GM21786 (cell line): ENCODE measurements at regions not wholly inside any gene's neighbourhood (a gene's known extent, or its start where the extent isn't known, plus 50 kb on each side); places are given as distances from the start of the nearest gene placed in this dataset.

Experiments used
- ATAC-seq: cut with Tn5 transposase; IDR thresholded peaks from one replicate; pipeline ENCODE4 v1.9.1; 2021; ENCODE audit not compliant: unreplicated experiment

DNA sequence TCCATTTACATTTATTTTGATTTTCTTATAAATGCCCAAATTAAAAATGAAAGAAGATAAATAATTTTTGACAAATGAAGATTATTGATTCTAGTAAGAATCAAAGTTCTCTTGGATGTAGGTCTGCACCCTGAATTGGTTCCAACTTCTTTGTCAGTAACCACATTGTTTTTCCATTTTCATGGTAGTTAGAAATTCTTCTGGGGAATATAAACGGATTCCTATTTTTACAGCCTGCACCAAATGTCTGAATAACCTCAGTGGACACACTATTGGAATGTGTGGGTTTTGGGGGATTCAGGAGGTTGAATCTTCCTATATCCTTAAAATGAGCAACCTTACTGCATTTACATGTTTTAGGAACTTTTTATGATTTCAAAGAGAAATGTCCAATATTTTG is 1085.3 kb upstream of the MAP3K7 start:
- no peak for ATAC-seq

DNA sequence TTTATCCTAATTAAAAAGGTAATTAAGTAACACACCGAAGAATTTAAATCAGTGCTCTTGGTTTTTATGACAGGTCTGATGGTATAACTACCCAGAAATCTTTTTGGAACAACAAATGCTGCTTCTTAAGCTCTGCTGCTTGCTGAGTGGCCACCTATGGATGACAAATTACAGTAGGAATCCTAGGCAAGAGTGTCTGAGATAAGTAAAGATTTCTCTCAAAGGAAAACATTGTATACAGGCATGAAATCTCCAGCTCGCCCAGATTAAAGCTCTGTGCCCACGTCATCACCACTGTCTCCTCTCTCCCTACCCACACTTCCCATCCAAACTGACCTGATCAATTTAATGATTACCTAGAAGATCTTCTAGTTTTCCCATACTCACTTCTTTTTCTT is 1083.0 kb upstream of the MAP3K7 start:
- ATAC-seq: no peak

DNA sequence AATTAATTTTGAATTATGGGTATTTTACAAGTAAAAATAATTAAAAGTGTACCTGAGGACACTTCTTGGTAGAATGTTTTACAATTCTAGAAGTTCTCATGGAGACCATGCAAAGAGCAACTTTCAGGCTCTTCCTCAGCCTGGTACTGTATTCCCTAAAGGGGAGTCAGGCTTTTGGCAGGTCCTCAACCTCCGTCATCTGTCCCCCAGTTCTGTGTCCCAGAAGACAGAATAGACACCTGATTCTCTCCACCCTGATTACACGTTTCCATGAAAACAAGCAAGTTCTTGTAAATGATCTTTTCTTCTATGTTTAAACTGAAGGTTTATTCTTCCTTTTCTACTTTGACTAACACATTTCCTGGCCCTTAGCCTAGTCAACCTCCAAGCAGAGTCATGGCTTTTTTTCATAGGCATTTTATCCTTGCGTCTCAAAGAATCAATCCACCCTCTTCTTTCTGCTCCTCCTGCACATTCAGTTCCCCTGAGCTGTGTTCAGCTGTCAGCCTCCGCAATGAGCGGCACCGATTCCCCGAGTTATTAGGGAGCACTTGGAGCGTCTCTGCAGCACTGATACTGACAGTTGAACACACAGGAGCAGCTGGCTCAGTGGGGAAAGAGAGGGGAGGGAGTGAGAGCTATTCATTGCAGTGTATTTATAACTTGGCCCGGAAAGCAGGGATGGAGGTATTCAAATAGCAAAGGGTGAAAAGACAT is 1082.4 kb upstream of the MAP3K7 start:
- no peak for ATAC-seq

DNA sequence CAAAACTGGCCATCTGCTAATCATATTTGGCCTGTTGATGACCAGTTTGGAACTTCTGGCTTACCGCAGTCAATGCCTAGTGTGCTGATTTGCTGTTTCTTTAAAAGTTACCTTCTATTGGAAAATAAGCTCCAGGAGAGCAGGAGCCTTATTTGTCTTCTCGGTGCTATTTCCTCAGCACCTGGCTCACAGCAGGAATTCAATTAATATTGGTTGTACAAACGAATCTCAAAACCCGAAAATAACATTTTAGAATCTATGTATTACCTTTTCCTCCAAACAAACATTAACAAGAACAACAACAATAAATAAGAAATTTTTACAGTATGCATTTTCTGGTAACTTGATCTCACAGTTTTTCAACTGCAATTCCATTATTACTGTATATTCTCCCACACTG is 1080.7 kb upstream of the MAP3K7 start:
- ATAC-seq: no peak

DNA sequence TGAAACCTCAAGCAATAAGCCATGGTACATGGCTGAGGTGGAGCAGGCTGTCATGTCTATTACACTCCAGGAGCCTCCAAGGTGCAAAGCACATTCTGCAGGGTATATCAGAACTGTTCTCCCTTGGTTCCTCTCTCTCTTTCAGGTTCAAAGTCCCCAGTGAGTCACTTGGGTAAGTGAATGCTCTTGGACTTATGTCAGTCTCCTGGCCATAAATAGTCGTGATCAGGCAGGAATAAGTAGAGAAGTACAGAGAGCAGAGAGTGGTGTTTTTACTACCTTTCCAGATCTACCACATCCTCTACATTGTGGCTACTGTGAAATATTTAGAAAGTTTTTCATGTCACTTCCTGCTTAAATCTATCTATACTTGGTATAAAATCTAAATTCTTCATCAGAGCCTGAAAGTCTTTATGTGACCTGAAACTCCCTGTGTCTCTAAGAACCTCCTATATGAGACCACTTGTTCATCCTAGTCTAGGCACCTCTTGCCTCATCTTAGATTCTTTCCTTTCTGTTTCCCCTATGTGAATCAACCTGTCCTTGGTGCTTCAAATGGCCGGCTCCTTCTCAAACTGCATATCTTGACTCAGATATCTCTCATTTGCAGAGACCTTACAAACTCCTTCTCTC is 1077.6 kb upstream of the MAP3K7 start:
- no peak for ATAC-seq

DNA sequence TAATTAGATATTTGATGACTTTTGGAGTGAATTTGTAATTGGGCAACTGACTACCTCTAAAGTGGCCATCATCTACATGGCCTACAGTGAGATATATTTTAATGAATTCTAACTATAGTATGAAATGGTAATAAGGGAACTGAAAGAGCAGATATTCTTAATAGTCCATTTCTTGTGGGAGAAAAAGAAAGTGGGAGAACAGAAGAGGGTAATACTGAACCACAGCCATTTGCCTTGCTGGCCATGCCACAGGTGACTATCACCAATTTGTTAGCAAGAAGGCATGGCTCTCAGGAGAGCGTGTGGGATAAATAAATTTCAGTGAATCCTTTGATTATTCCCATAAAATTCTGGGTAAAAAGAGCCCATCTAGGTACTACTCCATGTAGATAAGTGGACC is 1074.0 kb upstream of the MAP3K7 start:
- ATAC-seq: peak; percentile 44

DNA sequence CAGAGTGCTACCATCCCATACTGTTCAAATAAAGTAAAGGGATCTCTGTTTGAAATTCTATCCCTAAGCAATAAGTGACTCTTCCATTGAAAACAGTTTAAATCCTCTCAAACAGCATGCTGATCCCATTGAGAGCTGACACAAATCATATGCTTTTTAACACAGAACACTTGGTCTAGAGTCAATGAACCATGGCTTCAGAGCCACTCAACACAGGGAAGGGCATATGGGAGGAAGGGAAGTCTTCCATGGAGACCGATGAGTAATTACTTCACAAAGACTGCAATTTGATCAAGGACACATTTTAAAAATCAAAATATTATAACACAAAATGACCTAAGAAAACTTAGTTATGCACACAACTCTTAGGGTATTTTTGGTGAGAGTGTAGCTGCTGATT is 1073.0 kb upstream of the MAP3K7 start:
- ATAC-seq: no peak

DNA sequence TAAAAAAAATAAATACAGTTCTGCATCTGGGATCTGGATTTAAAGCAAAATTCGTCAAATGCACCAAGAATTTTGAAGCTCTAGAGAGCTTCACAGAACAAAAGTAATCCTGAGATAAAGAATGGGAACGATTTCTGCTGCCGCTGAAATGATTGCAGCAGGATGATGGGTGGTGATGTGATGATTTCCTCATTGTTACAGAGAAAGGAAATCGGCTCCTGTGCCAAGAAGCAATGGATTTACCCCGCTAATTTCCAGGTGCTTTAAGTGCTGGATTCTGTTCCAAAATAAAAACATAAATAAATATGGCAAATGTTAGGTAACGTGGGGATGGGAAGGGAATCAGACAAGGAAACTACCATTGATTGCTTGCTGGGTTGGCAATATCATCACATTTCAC is 1067.9 kb upstream of the MAP3K7 start:
- ATAC-seq: no peak

DNA sequence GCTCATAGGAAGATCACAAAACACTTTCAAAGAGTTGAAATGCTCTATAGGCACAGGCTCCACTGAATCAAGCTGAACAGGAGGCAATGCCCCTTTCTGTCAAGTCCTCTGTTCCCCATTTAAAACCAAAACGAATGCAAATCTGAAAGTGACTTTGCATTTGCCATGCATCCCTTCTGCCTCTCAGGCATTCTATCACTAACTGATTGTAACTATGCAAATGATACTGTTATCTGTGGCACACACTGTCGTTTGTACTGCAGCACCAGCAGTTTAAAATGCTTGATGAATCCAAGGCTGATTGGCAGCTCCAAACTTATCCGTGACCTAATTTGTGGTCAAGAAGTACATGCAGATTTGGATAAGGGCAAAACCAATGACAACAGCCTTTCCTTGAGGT is 1067.5 kb upstream of the MAP3K7 start:
- ATAC-seq: no peak

DNA sequence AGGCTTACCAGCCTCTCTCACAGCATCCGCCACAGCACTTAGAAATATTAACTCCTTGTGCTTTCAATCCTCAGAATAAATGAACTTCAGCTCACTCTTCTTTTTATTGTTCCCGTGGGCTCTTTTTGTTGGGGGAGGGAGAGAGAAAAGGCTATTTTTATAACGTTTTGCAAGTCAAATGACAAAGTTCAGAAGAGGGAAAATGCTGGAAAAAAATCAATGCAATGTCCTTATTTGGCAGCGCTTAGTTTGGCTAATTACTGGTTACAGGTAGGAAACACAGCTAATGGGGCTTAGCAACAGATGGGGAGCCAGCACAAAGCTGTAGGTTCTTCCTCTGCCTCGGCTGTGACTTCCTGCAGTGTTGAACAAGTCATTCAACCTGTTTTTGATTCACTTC is 1067.0 kb upstream of the MAP3K7 start:
- no peak for ATAC-seq

DNA sequence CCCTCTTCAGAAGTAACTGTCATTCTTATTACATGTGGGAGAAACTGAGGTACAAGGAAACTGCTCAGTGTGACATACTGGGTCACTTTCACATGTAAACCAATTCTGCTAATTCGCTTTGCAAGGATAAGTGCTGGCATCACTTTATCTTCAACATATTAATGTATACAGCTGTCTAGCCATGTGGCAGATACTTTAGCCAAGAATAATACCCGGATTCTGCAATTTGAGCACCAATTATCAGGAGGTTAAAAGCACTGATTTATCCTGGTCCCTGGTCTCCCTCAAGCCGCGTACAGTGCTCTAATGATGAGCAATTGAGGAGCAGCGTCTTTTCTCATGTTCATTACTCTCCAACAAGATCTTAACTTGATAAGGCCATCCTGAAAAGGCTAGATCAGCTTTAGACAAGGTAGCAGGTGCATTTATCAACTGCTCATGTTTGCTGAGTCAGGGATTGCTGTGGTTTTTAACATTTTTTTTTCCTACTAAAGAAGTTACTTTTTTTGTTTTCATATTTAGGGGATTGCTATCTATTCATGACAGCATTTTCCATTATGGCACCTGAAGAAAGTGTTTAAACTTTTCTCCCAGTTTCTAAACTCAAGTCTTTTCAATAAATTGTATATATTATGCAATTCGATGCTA is 1066.3 kb upstream of the MAP3K7 start:
- ATAC-seq: no peak

DNA sequence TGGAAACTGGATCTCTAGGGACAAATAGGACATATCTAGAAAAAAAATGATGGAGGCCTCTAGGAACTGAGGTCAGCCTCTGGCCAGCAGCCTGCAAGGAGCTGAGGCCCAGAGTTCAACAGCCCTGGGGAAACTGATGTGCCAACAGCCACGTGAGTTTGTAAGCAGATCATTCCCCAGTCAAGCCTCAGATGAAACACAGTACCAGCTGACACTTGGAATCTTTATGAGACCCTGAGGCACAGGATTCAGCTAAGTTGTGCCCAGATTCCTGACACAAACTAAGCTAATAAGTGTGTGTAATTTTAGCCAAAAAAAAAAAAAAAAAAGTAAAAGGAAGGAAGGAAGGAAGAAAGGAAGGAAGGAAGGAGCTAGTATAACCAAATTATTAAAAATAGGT is 1059.8 kb upstream of the MAP3K7 start:
- ATAC-seq: no peak

DNA sequence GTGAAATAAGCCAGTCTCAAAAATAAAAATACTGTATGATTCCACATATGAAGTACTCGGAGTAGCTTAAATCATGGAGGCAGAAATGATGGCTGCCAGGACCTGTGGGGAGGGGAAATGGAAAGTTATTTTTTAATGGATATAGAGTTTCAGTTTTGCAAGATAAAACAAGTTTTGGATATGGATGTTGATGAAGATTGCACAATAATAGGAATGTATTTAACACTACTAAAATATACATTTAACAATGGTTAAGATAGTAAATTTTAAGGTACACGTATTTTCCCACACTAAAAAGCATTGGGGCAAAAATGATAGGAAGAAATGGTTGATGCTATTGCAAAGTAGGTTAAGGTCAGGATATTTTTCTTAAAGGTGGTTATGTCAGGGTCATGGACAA is 1058.9 kb upstream of the MAP3K7 start:
- no peak for ATAC-seq

DNA sequence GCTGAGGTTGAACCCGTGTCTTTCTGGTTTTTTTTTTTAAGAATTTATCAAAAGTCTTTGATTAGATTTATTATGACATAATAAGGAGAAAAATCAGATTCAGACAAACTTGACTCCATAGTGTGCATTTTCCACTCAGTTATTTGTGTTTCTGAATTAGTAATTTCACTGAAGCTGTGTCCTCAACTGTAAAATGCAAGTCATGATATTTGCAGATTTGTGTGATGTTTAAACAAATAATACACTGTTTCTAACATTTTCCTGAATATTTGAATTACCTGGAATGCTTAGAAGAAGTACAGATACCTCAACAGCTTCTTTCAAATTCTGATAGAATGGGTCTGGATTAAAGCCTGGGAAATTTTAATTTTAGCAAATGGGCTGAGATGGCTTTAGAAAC is 1050.3 kb upstream of the MAP3K7 start:
- no peak for ATAC-seq

DNA sequence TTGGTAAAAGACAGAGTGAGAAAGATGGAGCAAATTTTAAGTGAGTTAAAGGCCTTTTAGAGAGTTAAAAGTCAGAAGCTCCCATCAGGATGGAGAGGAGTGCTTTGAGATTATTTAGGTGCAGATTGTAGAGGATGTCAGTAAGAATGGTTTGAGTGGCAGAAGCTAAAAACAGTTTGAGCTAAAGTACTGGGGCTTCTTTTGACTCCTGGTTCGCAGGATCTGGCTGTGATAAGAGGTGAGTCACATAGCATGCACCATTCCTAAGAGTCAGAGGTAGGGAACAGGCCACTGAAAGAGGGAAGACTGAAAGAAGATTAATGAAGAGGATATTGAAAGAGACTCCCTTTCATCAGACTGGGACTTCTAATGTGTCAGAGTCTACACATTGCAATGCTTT is 1047.9 kb upstream of the MAP3K7 start:
- no peak for ATAC-seq

DNA sequence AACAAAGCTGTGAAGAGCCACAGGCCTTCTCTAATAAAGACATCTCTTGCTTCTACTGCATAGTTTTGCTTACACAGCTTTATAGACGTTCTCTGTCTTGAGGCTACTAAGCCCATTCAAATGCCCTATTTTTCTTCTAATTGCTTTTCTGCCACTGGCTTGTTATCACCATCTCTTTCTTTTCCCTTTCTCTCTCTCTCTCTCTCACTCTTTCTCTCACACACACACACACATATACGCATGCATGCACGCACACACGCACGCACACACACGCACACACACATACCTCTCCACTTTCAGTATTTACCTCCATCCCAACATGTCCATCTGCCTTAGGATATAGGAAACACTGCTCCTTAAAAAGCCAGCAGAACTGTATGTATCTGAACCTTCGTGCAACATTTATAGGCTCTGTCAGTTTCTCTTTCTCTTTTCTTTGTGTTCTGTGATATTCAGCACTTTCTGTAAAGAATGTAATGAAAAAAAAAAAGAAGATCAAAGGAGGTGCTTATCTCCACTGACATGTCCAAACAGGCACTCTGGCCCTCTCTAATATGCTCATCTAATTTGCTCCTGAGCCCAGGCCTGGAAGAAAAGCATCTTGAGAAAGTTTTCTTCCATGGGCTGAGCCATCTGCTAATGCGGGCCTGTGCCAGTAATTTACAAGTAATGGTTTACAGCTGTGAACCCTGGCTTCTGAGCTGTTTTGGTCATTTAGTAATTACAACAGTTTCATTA is 1046.7 kb upstream of the MAP3K7 start:
- ATAC-seq: no peak

DNA sequence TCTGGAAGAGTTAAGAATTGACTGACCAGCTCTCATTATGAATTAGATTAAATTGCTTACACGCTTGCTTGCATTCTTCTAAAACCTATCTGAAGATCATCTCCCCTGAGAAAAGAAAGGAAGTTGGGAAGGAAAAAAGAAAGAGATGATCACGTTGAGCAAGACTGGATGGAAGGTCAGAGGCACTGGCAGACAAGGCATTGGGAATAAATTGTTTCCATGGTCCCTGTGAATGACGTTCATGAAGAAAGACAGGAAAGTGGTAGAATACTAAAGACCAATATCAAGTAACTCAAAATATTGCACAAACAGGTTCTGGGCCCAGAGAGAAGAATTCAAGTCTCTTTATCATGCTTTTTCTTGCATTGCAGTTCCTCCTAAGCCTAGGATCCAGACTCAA is 1045.4 kb upstream of the MAP3K7 start:
- ATAC-seq: no peak

DNA sequence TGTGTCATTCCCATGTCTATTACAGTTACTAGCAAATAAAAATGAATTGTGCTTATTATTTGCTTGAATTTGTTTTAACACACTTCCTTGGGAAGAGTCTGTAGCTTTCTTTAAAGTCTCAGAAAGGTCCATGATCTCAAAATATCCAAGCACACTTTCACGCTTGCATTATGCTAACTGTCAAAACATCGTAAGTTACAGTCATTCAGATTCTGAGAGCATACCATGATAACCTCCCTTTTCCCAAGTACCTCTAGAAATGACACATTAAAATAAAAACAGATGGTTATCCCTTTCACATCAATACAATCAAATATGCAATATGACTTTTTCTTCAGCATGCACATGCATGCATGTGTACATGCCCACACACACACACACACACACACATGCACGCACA is 1044.4 kb upstream of the MAP3K7 start:
- no peak for ATAC-seq

DNA sequence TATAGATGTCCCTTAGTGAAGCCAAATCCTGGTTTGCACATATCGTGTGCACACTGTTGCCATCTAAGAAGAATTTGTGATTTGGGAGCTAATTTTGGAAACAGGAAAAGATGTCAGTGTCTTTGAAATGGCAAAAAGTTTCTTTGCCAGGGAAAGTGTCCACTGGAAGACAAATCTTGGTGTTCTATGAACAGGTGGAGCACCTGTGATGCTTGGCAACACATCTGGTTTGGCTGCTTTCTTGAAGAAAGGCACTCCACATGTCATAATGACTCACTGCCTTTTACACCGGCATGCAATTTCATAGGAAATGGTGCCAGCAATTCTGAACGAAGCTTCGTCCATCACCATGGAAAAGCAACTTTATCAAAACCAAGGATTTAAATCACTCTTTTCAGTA is 1040.0 kb upstream of the MAP3K7 start:
- ATAC-seq: no peak

DNA sequence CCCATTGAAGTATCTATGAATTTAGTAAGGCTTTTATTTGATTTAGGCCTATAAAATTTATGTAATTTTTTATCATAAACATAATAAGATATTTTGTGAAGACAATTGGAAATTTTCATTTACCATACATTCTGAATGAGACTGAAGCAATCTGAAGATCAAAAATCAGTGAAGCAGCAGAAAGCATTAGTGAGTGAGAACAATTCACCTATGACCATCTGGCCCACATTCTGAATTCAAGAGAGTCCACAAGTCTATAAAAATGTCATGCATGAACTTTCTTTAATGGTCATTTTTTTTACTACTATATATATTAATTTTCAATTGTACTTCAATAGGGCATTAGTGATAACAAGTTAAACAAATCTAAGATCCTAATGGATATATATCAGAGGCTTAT is 1026.6 kb upstream of the MAP3K7 start:
- ATAC-seq: no peak

DNA sequence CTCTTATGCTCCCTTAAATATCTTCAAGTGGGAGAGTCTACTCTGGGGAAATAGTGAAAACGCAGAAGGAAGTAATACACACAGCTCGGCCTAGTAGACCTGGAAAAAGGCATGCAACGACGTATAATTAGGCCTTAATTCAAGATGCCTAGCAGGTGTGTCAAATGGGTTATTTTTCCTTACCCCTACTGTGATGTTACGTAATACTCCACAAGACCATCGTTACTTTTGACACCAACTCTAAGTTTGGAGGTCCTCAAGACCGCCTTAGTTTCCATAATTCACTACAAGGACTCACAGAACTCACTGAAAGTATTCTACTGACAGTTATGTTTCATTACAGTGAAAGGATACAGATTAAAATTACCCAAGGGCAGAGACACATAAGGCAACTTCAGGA is 1024.3 kb upstream of the MAP3K7 start:
- no peak for ATAC-seq

DNA sequence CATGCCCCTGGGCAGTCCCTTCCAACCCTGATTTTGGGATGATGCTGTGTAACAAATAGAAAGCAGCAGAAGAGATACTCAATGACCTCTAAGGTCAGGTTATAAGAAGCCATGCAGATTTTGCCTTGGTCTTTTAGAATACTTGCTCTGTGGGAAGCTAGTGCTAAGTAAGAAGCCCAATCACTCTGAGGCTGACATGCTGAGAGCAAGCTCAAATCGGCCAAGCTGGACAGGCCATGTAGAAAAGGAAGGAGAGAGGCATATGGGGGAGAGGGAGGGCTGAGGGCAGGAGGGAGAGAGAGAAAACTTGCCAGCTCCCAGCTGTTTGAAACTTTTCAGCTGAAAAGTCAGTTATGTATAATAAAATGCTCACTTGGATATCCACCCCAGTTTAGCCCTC is 1021.6 kb upstream of the MAP3K7 start:
- no peak for ATAC-seq
